H1 (cell line): ENCODE measurements at regions not wholly inside any gene's neighbourhood (a gene's known extent, or its start where the extent isn't known, plus 50 kb on each side); places are given as distances from the start of the nearest gene placed in this dataset.

Experiments used
- CTCF ChIA-PET: fragments of 300-600 bp; sonication (Branson Sonifier 250); formaldehyde crosslinking; loops from one replicate; lab custom pipeline; 2021; ENCODE audit not compliant: partially characterized antibody; lab: Charles Lee
- POLR2A ChIA-PET: fragments of 300-600 bp; sonication (Branson Sonifier 250); formaldehyde crosslinking; loops from one replicate; lab custom pipeline; 2021; ENCODE audit warnings: inconsistent platforms; ENCODE audit not compliant: partially characterized antibody; lab: Charles Lee
- DNase-seq, 2 experiments: peaks; one replicate each; pipeline versions ENCODE4 v3.0.0 to v3.0.0-alpha.2; 2010 to 2022; ENCODE audit warnings: low spot score in 2 of 2, low read depth in 1 of 2, mixed read lengths in 1 of 2
- FAIRE-seq: peaks from 2 replicates; lab custom pipeline; 2011; peaks lifted over from hg19 to GRCh38; lab: Jason Lieb, UNC
- H2AFZ ChIP-seq: 2 replicates; pipeline ENCODE4 v1.8.1; 2012; ENCODE audit warnings: low read length, inconsistent platforms
- H2AK5ac ChIP-seq: 2 replicates; pipeline ENCODE4 v1.6.1; 2013; ENCODE audit warnings: low read depth, low read length
- H2BK120ac ChIP-seq: replicated peaks from 2 replicates; pipeline ENCODE3; 2013; ENCODE audit warnings: low read depth, low read length, inconsistent platforms
- H2BK12ac ChIP-seq: 2 replicates; pipeline ENCODE4 v1.6.1; 2013; ENCODE audit warnings: low read depth, low read length
- H2BK15ac ChIP-seq: 2 replicates; pipeline ENCODE4 v1.6.1; 2013; ENCODE audit warnings: low read length
- H2BK20ac ChIP-seq: 2 replicates; pipeline ENCODE4 v1.6.1; 2013; ENCODE audit warnings: low read length
- H2BK5ac ChIP-seq: 2 replicates; pipeline ENCODE4 v1.6.1; 2013; ENCODE audit warnings: low read depth, low read length
- H3K14ac ChIP-seq: 2 replicates; pipeline ENCODE4 v1.6.1; 2013; ENCODE audit warnings: inconsistent platforms; ENCODE audit not compliant: insufficient read length
- H3K18ac ChIP-seq: 2 replicates; pipeline ENCODE4 v1.6.1; 2013; ENCODE audit warnings: low read length; ENCODE audit errors: extremely low read depth
- H3K23ac ChIP-seq: 2 replicates; pipeline ENCODE4 v1.6.1; 2013; ENCODE audit warnings: inconsistent platforms; ENCODE audit not compliant: insufficient read length
- H3K23me2 ChIP-seq: 2 replicates; pipeline ENCODE4 v1.6.1; 2013; ENCODE audit warnings: low read depth, low read length
- H3K27ac ChIP-seq: 2 replicates; pipeline ENCODE4 v1.6.1; 2011; ENCODE audit warnings: low read depth, low read length, inconsistent platforms
- H3K27me3 ChIP-seq, 4 experiments: replicated peaks in 1 of 4; 1 replicate in 1 of 4; 2 replicates in 3 of 4; pipeline versions ENCODE4 v1.6.1 to v1.8.1; 2011 to 2013; ENCODE audit warnings: low read length in 3 of 4, mild to moderate bottlenecking in 3 of 4, inconsistent platforms in 2 of 4, mixed read lengths in 2 of 4, moderate library complexity in 1 of 4; ENCODE audit not compliant: control insufficient read depth in 3 of 4, insufficient read depth in 3 of 4; ENCODE audit errors: extremely low read depth in 1 of 4
- H3K36me3 ChIP-seq, 4 experiments: 2 replicates each; pipeline versions ENCODE4 v1.6.1 to v1.8.1; 2011 to 2013; ENCODE audit warnings: mild to moderate bottlenecking in 4 of 4, low read length in 3 of 4, moderate library complexity in 2 of 4, control low read depth in 1 of 4, inconsistent platforms in 1 of 4; ENCODE audit not compliant: insufficient read depth in 4 of 4, control insufficient read depth in 2 of 4
- H3K4ac ChIP-seq: replicated peaks from 2 replicates; pipeline ENCODE3; 2013; ENCODE audit warnings: low read length, low read depth, mixed read lengths, inconsistent platforms; ENCODE audit not compliant: insufficient read length
- H3K4me1 ChIP-seq, 4 experiments: replicated peaks in 1 of 4; 1 replicate in 1 of 4; 2 replicates in 3 of 4; pipeline versions ENCODE4 v1.6.1 to v1.8.1; 2011 to 2013; ENCODE audit warnings: low read length in 3 of 4, inconsistent platforms in 2 of 4, mixed read lengths in 1 of 4; ENCODE audit not compliant: insufficient read depth in 4 of 4, control insufficient read depth in 3 of 4
- H3K4me2 ChIP-seq, 2 experiments: 2 replicates each; pipeline versions ENCODE4 v1.6.1 to v1.8.1; 2011 to 2013; ENCODE audit warnings: low read depth in 2 of 2, low read length in 2 of 2, control low read depth in 1 of 2, inconsistent platforms in 1 of 2, mild to moderate bottlenecking in 1 of 2; ENCODE audit not compliant: insufficient read depth in 1 of 2
- H3K4me3 ChIP-seq, 4 experiments: fragments of 200-600, 300-600 bp in 1 of 4; sonication (generic), shearing (Covaris generic), sonication (Bioruptor Twin) in 1 of 4; 2 replicates each; pipeline versions ENCODE4 v1.5.1 to v1.8.1; 2011 to 2016; ENCODE audit warnings: low read length in 4 of 4, low read depth in 3 of 4, control low read depth in 2 of 4, inconsistent platforms in 2 of 4, mild to moderate bottlenecking in 2 of 4, mixed read lengths in 1 of 4, moderate library complexity in 1 of 4; ENCODE audit not compliant: insufficient read depth in 2 of 4; ENCODE audit errors: extremely low read depth in 1 of 4
- H3K56ac ChIP-seq: replicated peaks from 2 replicates; pipeline ENCODE3; 2013; ENCODE audit warnings: low read depth, mild to moderate bottlenecking, mixed read lengths, low read length, inconsistent platforms; ENCODE audit not compliant: insufficient read length
- H3K79me1 ChIP-seq: 2 replicates; pipeline ENCODE4 v1.6.1; 2013; ENCODE audit warnings: low read depth, low read length, control low read depth
- H3K79me2 ChIP-seq, 2 experiments: 2 replicates each; pipeline versions ENCODE4 v1.6.1 to v1.8.1; 2012 to 2013; ENCODE audit warnings: low read length in 2 of 2, mild to moderate bottlenecking in 2 of 2, inconsistent platforms in 1 of 2; ENCODE audit not compliant: insufficient read depth in 2 of 2, control insufficient read depth in 1 of 2
- H3K9ac ChIP-seq, 4 experiments: replicated peaks in 1 of 4; 1 replicate in 1 of 4; 2 replicates in 3 of 4; pipeline versions ENCODE4 v1.6.1 to v1.8.1; 2011 to 2013; ENCODE audit warnings: low read depth in 3 of 4, low read length in 3 of 4, control low read depth in 2 of 4, mild to moderate bottlenecking in 2 of 4, moderate library complexity in 2 of 4, inconsistent platforms in 1 of 4; ENCODE audit errors: extremely low read depth in 1 of 4
- H3K9me3 ChIP-seq, 2 experiments: 2 replicates each; pipeline versions ENCODE4 v1.6.1 to v1.8.1; 2012 to 2013; ENCODE audit warnings: mild to moderate bottlenecking in 2 of 2, moderate library complexity in 2 of 2, control low read depth in 1 of 2, inconsistent platforms in 1 of 2, low read depth in 1 of 2, low read length in 1 of 2, mixed read lengths in 1 of 2; ENCODE audit not compliant: insufficient read depth in 2 of 2
- H4K20me1 ChIP-seq, 2 experiments: replicated peaks in 1 of 2; 2 replicates each; pipeline versions ENCODE3 to v1.8.1; 2011 to 2013; ENCODE audit warnings: inconsistent platforms in 2 of 2, low read length in 2 of 2, mild to moderate bottlenecking in 1 of 2; ENCODE audit not compliant: insufficient read depth in 2 of 2, control insufficient read depth in 1 of 2
- H4K5ac ChIP-seq: 2 replicates; pipeline ENCODE4 v1.6.1; 2013; ENCODE audit warnings: low read length, low read depth, mixed read lengths, inconsistent platforms; ENCODE audit not compliant: insufficient read length
- H4K8ac ChIP-seq: 2 replicates; pipeline ENCODE4 v1.8.0; 2013; ENCODE audit warnings: mild to moderate bottlenecking, moderate library complexity, low read length, inconsistent platforms; ENCODE audit not compliant: insufficient read depth; ENCODE audit errors: extremely low read depth
- H4K91ac ChIP-seq: replicated peaks from 2 replicates; pipeline ENCODE3; 2013; ENCODE audit warnings: low read length, mixed read lengths, inconsistent platforms; ENCODE audit not compliant: insufficient read length
- BRCA1 ChIP-seq: IDR thresholded peaks from 2 replicates; pipeline ENCODE4 v1.6.1; 2012; ENCODE audit warnings: low read depth, low read length, improper control_type of control experiment
- CEBPB ChIP-seq: IDR thresholded peaks from 2 replicates; pipeline ENCODE4 v1.6.1; 2012; ENCODE audit warnings: low read depth, low read length
- CTBP2 ChIP-seq: IDR thresholded peaks from 2 replicates; pipeline ENCODE4 v1.7.0; 2011; ENCODE audit warnings: borderline replicate concordance, mild to moderate bottlenecking, moderate library complexity, mixed read lengths, low read length; ENCODE audit not compliant: insufficient read depth, insufficient read length
- FOSL1 ChIP-seq: IDR thresholded peaks from 2 replicates; pipeline ENCODE4 v1.6.1; 2011; ENCODE audit warnings: mild to moderate bottlenecking, low read depth, low read length, moderate library complexity; ENCODE audit not compliant: insufficient read depth
- GTF2F1 ChIP-seq: IDR thresholded peaks from 2 replicates; pipeline ENCODE4 v1.6.1; 2012; ENCODE audit warnings: low read depth, low read length, improper control_type of control experiment, borderline replicate concordance
- HDAC6 ChIP-seq: IDR thresholded peaks from one replicate; pipeline ENCODE4 v1.7.1; 2012; ENCODE audit warnings: low read depth, mild to moderate bottlenecking, inconsistent platforms, low read length, moderate library complexity
- KDM1A ChIP-seq: fragments of 200-600, 300-600 bp; sonication (generic); IDR thresholded peaks from 2 replicates; pipeline ENCODE4 v1.7.1; 2016; ENCODE audit warnings: mild to moderate bottlenecking, low read length, borderline replicate concordance
- NRF1 ChIP-seq: IDR thresholded peaks from 2 replicates; pipeline ENCODE4 v1.6.1; 2011; ENCODE audit warnings: mild to moderate bottlenecking, low read depth, low read length, improper control_type of control experiment
- RFX5 ChIP-seq: IDR thresholded peaks from 2 replicates; pipeline ENCODE4 v1.6.1; 2011; ENCODE audit warnings: low read depth, low read length, improper control_type of control experiment, borderline replicate concordance
- RXRA ChIP-seq: IDR thresholded peaks from 2 replicates; pipeline ENCODE4 v1.6.1; 2011; ENCODE audit warnings: low read depth, mild to moderate bottlenecking, low read length, moderate library complexity; ENCODE audit not compliant: insufficient read depth
- SUZ12 ChIP-seq: fragments of 200-600 bp; sonication (generic); IDR thresholded peaks from 2 replicates; pipeline ENCODE4 v1.6.1; 2012; ENCODE audit warnings: mild to moderate bottlenecking, inconsistent platforms, low read length, moderate library complexity, mixed read lengths
- TBP ChIP-seq: IDR thresholded peaks from 2 replicates; pipeline ENCODE4 v1.6.1; 2011; ENCODE audit warnings: low read depth, low read length, improper control_type of control experiment
- ZNF274 ChIP-seq: IDR thresholded peaks from 2 replicates; pipeline ENCODE4 v1.7.0; 2012; ENCODE audit warnings: low read length, borderline replicate concordance; ENCODE audit errors: extremely low read depth
- WGBS, 2 experiments: shearing (Covaris generic) in 1 of 2; methylation state at CpG; one replicate each; pipeline versions ENCODE4 v1.1.6 to v1.1.7; 2013 to 2015; ENCODE audit warnings: low lambda C conversion rate in 2 of 2, mixed read lengths in 2 of 2, inconsistent platforms in 1 of 2, low coverage in 1 of 2, missing lambda C conversion rate in 1 of 2; ENCODE audit not compliant: insufficient replicate concordance in 2 of 2, insufficient coverage in 1 of 2, insufficient read length in 1 of 2; ENCODE audit errors: extremely low coverage in 1 of 2, missing lambda C conversion rate in 1 of 2; 5-methylcytosine and 5-hydroxymethylcytosine counted together

GRCh38 chr1:181386951-181387350, 96.4 kb upstream of the CACNA1E start:
- Histone ChIP-seq H2BK120ac (no peak overlapping the region), H3K36me3 (no peaks in the 10 kb centered on the region), H3K23me2 (peaks cover 2% of the 10 kb centered on the region; the same call in 1 of the 2 replicates), H3K9me3 (no peaks in the 10 kb centered on the region), H2BK20ac (no peak overlapping the region), H3K27ac (no peak overlapping the region), H2BK12ac (no peak overlapping the region), H3K56ac (no peak overlapping the region), H3K79me1 (no peaks in the 10 kb centered on the region), H2BK15ac (no peak overlapping the region), H3K79me2 (no peaks in the 10 kb centered on the region), H3K14ac (no peak overlapping the region), H4K20me1 (no peaks in the 10 kb centered on the region), H4K5ac (no peak overlapping the region), H3K23ac (no peak overlapping the region), H3K4me1 (no peaks in the 10 kb centered on the region), H3K9ac (no peak overlapping the region), H2AK5ac (no peak overlapping the region), H4K8ac (no peak overlapping the region), H3K4me2 (no peak overlapping the region), H3K4ac (no peak overlapping the region), H3K27me3 (no peaks in the 10 kb centered on the region), H3K18ac (no peak overlapping the region), H2AFZ (no peak overlapping the region), H4K91ac (no peak overlapping the region), H2BK5ac (no peak overlapping the region), H3K4me3 (no peak overlapping the region)
- DNase-seq, result no peak
- CTCF ChIA-PET, result interaction anchor here (1.6 to 9.3 kb wide), 2 partner anchors 30 to 198 kb away, joined by 5 to 69 read pairs; no protein-coding TSS in a partner anchor
- FAIRE-seq, result no peak
- no peak for TF ChIP-seq CTBP2
- no peak for TF ChIP-seq FOSL1
- TF ChIP-seq KDM1A, result no peak
- no peak for TF ChIP-seq TBP
- TF ChIP-seq ZNF274, result no peak
- TF ChIP-seq GTF2F1, result no peak
- TF ChIP-seq SUZ12, result no peak
- no peak for TF ChIP-seq HDAC6
- TF ChIP-seq CEBPB, result no peak
- TF ChIP-seq NRF1, result no peak
- no peak for TF ChIP-seq RFX5
- TF ChIP-seq BRCA1, result no peak
- no peak for TF ChIP-seq RXRA
- POLR2A ChIA-PET, result no interaction called here
- 94% methylated on average over 6 of the region's 6 CpGs; no CpG with 5 or more reads in 1 of the 2 experiments for WGBS, 2 experiments
